ENCODE measurements at regions not wholly inside any gene's neighbourhood (a gene's known extent, or its start where the extent isn't known, plus 50 kb on each side); places are given as distances from the start of the nearest gene placed in this dataset.

- Histone ChIP-seq H3K4me3 (no peak overlapping the region), H3K27me3 (ENCODE audit: insufficient read depth, low read depth) (no peaks in the 10 kb centered on the region), H2AFZ (no peak overlapping the region), H3K9me3 (ENCODE audit: insufficient read depth, low read depth) (no peaks in the 10 kb centered on the region; the same call in 1 of the 2 replicates), H3K4me1 (replicated peaks; ENCODE audit: insufficient read depth) (no peaks in the 10 kb centered on the region), H4K20me1 (ENCODE audit: insufficient read depth) (no peaks in the 10 kb centered on the region), H3K9me2 (ENCODE audit: insufficient read depth) (no peaks in the 10 kb centered on the region), H3K36me3 (ENCODE audit: low read depth) (no peaks in the 10 kb centered on the region), H3K27ac (no peak overlapping the region), H3F3A (ENCODE audit: insufficient read depth, low read depth) (no peaks in the 10 kb centered on the region), H3K4me2 (no peak overlapping the region), H3K79me2 (ENCODE audit: low read depth) (no peaks in the 10 kb centered on the region)
- intact Hi-C loops (cut with micrococcal nuclease; ENCODE audit: unreplicated experiment) = no loop called here
- TF ChIP-seq EZH2 (IDR thresholded peaks at IDR 0.05; ENCODE audit: low read depth) (no peak), CTCF (conservative IDR thresholded peaks at IDR 0.05) (no peak)
- ChIA-PET POLR2A (ENCODE audit: unreplicated experiment) (no interaction called here), CTCF (no interaction called here)
- DNase-seq = no peak
- BruUV-seq (replicated peaks) = no TSS peak
Observed at GRCh38 chr6:23301556-23301955, 732.2 kb downstream of the HDGFL1 start.

- TF ChIP-seq CTCF (conservative IDR thresholded peaks at IDR 0.05) (no peak), EZH2 (IDR thresholded peaks at IDR 0.05; ENCODE audit: low read depth) (no peak)
- Histone ChIP-seq H3K4me3 (no peak overlapping the region), H3K27me3 (ENCODE audit: insufficient read depth, low read depth) (no peaks in the 10 kb centered on the region), H3K4me1 (replicated peaks; ENCODE audit: insufficient read depth) (no peaks in the 10 kb centered on the region), H3K36me3 (ENCODE audit: low read depth) (no peaks in the 10 kb centered on the region), H3K9me3 (ENCODE audit: insufficient read depth, low read depth) (no peaks in the 10 kb centered on the region; the same call in 1 of the 2 replicates), H2AFZ (no peak overlapping the region), H3K79me2 (ENCODE audit: low read depth) (no peaks in the 10 kb centered on the region), H4K20me1 (ENCODE audit: insufficient read depth) (no peaks in the 10 kb centered on the region), H3F3A (ENCODE audit: insufficient read depth, low read depth) (no peaks in the 10 kb centered on the region), H3K4me2 (no peak overlapping the region), H3K27ac (no peak overlapping the region), H3K9me2 (ENCODE audit: insufficient read depth) (no peaks in the 10 kb centered on the region)
- intact Hi-C loops (cut with micrococcal nuclease; ENCODE audit: unreplicated experiment) = no loop called here
- BruUV-seq (replicated peaks) = no TSS peak
- DNase-seq = no peak
- CTCF ChIA-PET = no interaction called here
- POLR2A ChIA-PET (ENCODE audit: unreplicated experiment) = no interaction called here
Observed at GRCh38 chr6:23302514-23302913, 733.1 kb downstream of the HDGFL1 start.

GRCh38 chr6:23305325-23305943, 736.1 kb downstream of the HDGFL1 start:
- no peaks in the 10 kb centered on the region for H3K36me3 ChIP-seq (ENCODE audit: low read depth)
- no peak overlapping the region for H3K27ac ChIP-seq
- no peaks in the 10 kb centered on the region for H3K79me2 ChIP-seq (ENCODE audit: low read depth)
- BruUV-seq (replicated peaks) = no TSS peak
- intact Hi-C loops (cut with micrococcal nuclease; ENCODE audit: unreplicated experiment) = no loop called here
- H3K9me3 ChIP-seq (ENCODE audit: insufficient read depth, low read depth) = peaks cover 3% of the 10 kb centered on the region; the same call in 1 of the 2 replicates
- no peak overlapping the region for H3K4me2 ChIP-seq
- TF ChIP-seq EZH2 (IDR thresholded peaks at IDR 0.05; ENCODE audit: low read depth) = no peak
- no peak for TF ChIP-seq CTCF (conservative IDR thresholded peaks at IDR 0.05)
- CTCF ChIA-PET = no interaction called here
- no peak for DNase-seq
- no peaks in the 10 kb centered on the region for H3K9me2 ChIP-seq (ENCODE audit: insufficient read depth)
- no peaks in the 10 kb centered on the region for H4K20me1 ChIP-seq (ENCODE audit: insufficient read depth)
- no peak overlapping the region for H3K4me3 ChIP-seq
- H2AFZ ChIP-seq = no peak overlapping the region
- POLR2A ChIA-PET (ENCODE audit: unreplicated experiment) = no interaction called here
- H3K27me3 ChIP-seq (ENCODE audit: insufficient read depth, low read depth) = no peaks in the 10 kb centered on the region
- no peaks in the 10 kb centered on the region for H3F3A ChIP-seq (ENCODE audit: insufficient read depth, low read depth)
- H3K4me1 ChIP-seq (replicated peaks; ENCODE audit: insufficient read depth) = 0 out of 2 replicates have a peak, but pooled peaks cover 4% of the 10 kb centered on the region
